Nucleus accumbens (tissue), 56 donors: ENCODE measurements at regions not wholly inside any gene's neighbourhood (a gene's known extent, or its start where the extent isn't known, plus 50 kb on each side); places are given as distances from the start of the nearest gene placed in this dataset.

ENCODE experiments used
- DNase-seq, 56 donors: peaks; one replicate each; lab custom pipeline; 2025; lab: John Stamatoyannopoulos, UW

- no peak for DNase-seq
These were observed 159.2 kb upstream of the CST7 start for GRCh38 chr20:24789877-24790276.

DNA sequence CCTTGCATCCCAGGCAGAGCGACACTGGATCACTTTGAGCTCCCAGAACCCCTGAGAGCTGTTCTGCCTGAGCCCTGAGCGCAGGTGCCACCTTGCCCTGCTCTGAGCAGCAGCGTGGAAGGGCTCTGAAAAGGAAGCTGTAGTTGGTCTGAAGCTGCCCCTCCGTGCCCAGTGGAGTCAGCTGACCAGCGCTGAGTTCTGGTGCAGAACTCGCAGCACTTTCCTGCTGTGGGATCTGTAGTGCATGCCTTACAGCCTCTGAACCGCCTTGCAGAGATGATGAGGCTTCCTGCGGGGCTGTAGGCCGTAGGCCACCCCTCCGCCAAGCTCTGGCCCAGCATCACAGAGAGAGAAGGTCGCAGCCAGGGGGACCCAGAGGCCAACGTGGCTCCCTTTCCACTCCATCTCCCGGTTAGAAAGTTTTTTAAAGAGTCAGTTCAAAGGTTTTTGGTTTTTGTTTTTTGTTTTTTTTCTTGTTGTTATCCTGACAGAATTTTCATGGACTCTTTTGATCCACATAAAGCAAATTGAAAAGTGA lies 158.3 kb upstream of the CST7 start:
- no peak for DNase-seq

DNA sequence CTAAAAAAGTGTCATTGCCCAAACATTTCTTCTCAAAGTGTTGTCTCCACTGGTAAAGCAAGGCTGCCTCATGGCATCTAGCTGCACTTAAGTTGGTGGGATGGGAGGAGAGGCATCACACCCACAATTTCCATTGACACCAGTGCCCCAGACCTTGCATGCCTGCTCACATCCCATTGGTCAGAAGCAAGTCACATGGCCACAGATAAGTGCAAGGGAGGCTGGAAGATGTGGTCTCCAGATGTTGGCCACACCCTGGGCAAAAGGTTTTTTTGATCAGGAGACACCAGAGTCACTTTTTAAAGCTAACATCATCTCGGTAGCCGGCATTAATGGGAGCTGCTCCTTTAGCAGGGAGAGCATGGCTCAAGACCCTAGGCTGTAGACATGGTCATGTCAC lies 157.1 kb upstream of the CST7 start:
- no peak for DNase-seq

DNA sequence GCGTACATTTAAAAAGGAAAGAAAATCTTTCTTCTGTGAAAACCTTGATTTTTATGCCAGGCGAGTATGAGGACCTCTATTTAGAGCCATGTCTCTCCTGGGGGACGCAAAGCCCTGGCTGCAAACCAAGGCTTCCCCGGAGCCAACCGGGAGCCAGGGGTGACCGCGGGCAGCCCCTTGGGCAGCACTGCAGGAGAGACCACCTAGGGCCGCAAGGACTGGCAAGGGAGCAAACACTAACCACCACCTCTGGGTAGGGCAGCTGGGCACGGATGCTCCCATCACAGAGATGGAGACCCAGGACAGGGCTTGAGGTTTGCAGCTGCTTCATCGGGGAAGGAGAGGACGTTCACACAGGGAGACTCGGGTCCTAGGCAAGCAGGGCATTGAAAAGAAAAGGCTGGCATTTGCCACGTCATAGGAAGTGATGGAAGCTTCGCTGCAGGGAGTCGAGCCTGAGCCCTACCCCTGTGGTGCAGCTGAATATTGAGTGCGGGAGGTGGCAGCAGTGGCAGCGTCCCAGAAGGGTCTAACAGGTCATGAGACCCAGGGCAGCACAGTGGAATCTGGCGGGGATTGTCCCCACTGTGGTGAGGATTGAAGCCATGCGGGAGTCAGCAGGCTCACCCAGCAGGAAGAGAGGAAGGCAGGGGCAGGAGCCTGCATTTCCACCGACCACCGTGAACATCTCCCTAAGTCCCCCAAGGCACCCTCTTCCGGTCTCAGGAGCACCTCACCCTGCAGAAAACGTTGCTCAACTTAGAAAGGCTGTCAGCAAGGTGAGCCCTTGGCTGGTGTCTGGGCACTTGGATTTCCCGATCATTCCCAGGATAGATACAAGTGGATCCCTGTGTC lies 156.2 kb upstream of the CST7 start:
- DNase-seq, result no peak

- DNase-seq, result no peak
These were observed 153.6 kb upstream of the CST7 start for GRCh38 chr20:24795436-24795835.

DNA sequence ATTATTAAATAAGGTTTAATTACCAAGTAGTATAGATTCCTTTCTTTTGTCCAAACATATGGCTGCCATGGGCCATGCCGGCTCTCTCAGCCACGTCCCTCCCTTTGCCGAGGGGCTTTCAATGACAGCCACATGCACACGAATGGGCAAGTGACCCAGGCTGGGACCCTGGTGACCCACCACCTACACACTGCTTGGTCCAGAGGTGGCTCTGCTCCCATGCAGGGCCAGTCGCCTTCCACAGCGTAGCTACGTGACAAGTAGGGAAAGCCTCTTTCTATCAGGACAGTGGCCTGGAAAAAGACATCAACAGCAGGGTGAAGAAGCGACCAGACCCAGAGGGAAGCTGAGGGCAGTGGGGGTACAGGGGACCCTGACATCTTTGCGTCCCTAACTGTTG lies 152.8 kb upstream of the CST7 start:
- DNase-seq, result no peak

DNA sequence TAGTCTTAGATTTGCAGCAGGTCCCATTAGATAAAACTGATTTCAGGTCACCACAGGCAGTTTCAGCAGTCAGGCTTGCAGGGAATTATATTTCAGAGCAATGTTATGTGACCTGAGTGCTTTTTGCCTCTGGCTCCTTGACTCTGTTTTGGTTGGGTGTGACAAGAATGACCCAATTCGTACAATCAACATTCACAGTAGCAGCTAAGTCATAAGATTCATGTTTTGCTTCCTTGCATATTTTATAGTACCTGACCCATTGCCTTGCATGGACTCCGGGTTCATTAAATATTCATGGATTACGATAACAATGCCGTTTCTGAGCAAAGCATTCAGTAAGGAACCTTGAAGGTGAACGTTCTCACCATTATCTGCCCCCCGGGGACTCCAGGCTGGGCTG lies 152.0 kb upstream of the CST7 start:
- no peak for DNase-seq

GRCh38 chr20:24797745-24798655 lies 151.1 kb upstream of the CST7 start:
- DNase-seq, result no peak

DNA sequence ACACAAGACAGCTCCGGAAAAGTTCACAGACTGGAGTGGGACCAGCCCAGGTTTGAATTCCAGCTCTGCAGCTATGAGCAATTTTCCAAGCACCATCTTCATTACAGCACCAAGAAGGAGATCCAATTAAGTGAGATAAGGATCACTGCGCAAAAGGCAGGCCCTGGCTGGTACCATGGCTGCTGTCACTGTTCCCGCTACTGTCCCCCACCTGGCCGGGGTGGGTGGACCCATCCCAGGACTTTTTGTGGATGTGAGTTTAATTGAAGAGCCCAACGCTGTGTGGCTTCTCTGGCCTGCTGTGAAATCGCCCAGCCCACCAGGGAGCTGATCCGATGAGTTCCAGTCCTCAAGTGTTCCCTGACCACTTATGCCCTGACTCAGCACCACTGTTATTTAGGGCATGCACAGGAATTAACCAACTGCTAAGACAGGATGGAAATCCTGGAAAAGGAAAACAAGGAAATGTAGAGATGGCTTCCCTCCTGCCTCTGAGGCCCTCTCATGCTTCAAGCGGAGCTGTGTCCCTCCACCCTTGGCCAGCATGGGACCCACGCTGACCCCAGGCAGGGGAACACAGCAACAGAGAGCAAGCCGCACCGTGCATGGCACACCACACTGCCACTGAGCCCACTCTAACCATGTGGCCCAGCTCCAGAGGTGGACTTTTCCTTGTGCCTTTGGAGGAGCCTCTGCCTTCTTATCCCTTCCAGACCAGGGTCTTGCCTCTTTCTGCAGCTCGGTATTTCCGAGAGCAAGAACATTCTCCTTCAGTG lies 150.0 kb upstream of the CST7 start:
- no peak for DNase-seq

DNA sequence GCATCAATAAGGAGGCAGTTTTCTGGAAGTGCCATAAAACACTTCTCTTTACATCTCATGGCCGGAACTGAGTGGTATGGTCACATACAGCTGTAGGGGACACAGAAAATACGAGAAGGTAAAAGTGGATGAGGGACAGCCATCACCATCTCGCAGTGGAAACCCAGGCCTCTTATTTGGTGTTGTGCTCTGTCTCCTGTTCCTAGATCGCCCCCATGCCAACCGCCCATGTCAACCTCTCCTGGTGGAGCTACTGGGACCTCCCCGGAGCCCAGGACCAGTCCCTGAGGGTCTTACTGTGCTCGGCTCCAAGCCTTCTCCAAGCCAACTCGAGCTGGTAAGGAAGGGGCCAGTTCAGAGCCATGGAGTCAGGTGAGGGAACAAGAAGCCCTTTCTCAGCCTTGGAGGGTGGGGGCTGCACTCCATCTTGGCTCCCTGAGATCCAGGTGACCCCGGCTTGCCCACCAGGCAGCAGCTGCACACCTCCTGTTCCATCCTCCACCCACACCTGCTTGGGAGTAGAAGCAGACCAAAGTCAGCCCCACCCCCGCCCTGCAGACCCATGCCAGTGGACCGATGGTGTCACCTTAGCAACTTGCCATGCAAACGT lies 149.0 kb upstream of the CST7 start:
- DNase-seq, result no peak

DNA sequence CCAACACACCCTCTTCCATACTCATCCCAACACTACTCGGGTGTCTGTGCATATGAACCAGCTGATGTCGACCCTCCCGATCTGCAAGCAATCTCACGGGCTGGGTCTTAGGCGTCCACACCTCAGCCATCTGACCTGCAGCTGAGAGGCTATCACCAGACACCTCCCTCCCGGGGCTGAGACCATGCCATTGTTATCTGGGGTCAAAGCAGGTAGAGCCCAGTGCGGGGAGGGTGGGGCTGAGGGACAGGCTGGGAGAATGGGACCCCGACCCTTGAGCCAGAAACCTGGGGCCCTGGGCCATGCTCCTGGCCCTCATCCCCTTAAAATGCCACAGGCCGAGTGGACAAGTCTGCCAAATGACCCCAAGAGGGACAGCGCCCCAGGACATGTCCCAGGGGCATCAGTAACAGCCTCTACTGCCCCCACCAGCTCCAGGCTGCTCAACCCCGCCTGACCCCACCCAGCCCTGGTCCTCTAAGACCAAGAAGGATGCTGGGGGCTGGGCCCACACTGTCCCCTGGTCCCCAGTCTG lies 146.7 kb upstream of the CST7 start:
- DNase-seq, result no peak

- no peak for DNase-seq
These were observed 144.4 kb upstream of the CST7 start for GRCh38 chr20:24804481-24805206.

DNA sequence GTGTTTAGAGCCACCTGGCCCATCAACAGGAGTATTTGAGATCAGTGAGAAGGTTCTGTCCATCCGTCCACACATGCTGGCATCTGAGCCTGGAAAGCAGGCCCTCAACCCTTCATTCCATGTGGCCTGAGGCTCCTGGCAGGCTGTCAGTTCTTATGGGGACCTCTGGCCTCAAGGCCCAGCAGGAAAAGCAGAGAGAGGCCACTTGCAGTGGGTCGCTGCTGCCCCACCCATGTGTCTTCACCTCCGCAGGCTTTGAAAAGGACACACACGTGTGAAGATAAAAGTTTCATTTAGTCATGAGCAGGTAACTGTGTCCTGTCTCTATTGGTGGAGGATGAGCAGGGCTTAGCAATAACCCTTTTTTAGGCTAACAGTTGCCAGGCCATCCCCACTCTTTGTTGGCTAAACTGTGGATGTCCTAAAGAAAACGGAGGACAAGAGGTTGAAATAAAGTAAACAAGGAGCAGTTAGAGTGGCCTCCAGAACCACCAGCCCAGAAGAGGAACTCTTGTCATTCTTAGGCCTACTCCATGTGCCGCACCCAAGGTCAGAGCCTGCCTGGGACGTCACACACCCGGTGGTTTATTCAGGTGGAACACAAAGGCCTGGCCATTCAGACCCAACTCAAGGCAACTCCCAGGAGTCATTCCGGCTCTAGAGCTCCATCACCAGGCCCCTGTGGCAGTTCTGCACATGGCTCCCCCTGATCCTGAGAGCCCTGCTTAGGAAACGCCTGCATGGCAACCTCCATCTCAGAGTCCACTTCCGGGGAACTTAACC lies 143.4 kb upstream of the CST7 start:
- no peak for DNase-seq

- DNase-seq, result no peak
These were observed 142.1 kb upstream of the CST7 start for GRCh38 chr20:24806705-24807676.

GRCh38 chr20:24808616-24809015 lies 140.5 kb upstream of the CST7 start:
- no peak for DNase-seq

DNA sequence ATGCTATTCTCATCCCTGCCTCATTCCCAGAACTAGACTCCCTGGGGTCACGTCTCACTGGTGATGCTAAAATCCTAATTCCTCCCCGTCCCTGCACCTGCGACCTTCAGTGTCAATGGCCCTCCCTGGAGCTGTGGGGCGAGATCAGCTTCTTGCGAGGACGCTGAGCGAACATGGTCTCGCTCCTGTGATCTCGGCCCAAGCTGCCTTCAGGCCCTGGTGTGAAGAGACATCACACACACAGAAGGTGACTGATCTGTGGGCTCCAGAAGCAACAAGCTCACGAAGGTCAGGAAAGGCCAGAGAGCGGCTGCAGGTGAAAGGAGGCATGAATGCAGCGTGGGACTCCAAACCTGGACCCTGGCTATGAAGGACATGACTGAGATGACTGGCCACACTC lies 139.5 kb upstream of the CST7 start:
- no peak for DNase-seq
